ENCODE measurements at regions not wholly inside any gene's neighbourhood (a gene's known extent, or its start where the extent isn't known, plus 50 kb on each side); places are given as distances from the start of the nearest gene placed in this dataset.

GRCh38 chr18:77590943-77591515, 341.4 kb downstream of the GALR1 start:
- no peak for TF ChIP-seq MTA3 (CRISPR knock-in tag; IDR thresholded peaks at IDR 0.05)
- TF ChIP-seq FOXK2 (IDR thresholded peaks at IDR 0.05) = no peak
- TF ChIP-seq RFX3 (CRISPR knock-in tag; IDR thresholded peaks at IDR 0.05) = no peak
- TF ChIP-seq CTCF (CRISPR knock-in tag; IDR thresholded peaks at IDR 0.05) = no peak
- no peak for TF ChIP-seq HOXA7 (CRISPR knock-in tag; IDR thresholded peaks at IDR 0.05)

Data from HepG2 (cell line).